ENCODE measurements at regions not wholly inside any gene's neighbourhood (a gene's known extent, or its start where the extent isn't known, plus 50 kb on each side); places are given as distances from the start of the nearest gene placed in this dataset.

GRCh38 chr18:51323961-51324360 is 126.5 kb upstream of the MEX3C start:
- TF ChIP-seq CTCF (IDR thresholded peaks at IDR 0.05) (no peak), POLR2A (IDR thresholded peaks at IDR 0.05) (no peak), POLR2AphosphoS5 (IDR thresholded peaks at IDR 0.05; ENCODE audit: insufficient read depth in 1 of 2, low read depth in 1 of 2) (no peak)

All from vagina (tissue), 2 donors.